Fibroblast of pulmonary artery (primary cell): ENCODE measurements at regions not wholly inside any gene's neighbourhood (a gene's known extent, or its start where the extent isn't known, plus 50 kb on each side); places are given as distances from the start of the nearest gene placed in this dataset.

Experiments used
- DNase-seq: peaks from one replicate; pipeline ENCODE4 v3.0.0-alpha.2; 2010; ENCODE audit warnings: low read depth
- H3K4me3 ChIP-seq: replicated peaks from 2 replicates; pipeline ENCODE4 v1.5.1; 2011; ENCODE audit warnings: low read depth, mild to moderate bottlenecking, control low read depth, low read length, moderate library complexity
- CTCF ChIP-seq: IDR thresholded peaks from 2 replicates; pipeline ENCODE4 v1.5.1; 2011; ENCODE audit warnings: mild to moderate bottlenecking, control low read depth, low read length, inconsistent platforms; ENCODE audit errors: missing control alignments

DNA sequence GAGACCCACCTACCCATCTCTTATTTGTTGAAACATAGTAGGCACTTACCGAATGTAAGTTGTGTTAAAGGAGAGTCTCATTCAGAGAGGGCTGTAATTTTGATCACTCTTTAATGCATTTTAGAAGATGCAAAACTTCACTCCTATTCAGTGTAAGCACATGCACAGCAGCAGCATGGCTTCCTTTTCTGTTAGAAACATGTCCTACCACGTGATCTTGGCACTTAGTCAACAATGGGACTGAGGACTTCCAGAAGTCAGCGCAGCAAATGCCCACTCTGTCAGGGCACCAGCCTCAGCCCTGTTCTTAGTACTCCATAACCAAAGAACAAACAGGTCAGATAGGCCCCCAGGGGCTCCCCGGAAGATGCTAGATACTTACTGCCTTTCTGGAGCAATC lies 456.5 kb downstream of the METTL4 start:
- no peak overlapping the region for H3K4me3 ChIP-seq
- no peak for TF ChIP-seq CTCF
- DNase-seq: no peak

GRCh38 chr18:2121224-2121623 lies 450.1 kb downstream of the METTL4 start:
- TF ChIP-seq CTCF: no peak
- DNase-seq: no peak
- H3K4me3 ChIP-seq: no peak overlapping the region

GRCh38 chr18:2123077-2123476 lies 448.2 kb downstream of the METTL4 start:
- no peak for DNase-seq
- no peak overlapping the region for H3K4me3 ChIP-seq
- TF ChIP-seq CTCF: no peak

DNA sequence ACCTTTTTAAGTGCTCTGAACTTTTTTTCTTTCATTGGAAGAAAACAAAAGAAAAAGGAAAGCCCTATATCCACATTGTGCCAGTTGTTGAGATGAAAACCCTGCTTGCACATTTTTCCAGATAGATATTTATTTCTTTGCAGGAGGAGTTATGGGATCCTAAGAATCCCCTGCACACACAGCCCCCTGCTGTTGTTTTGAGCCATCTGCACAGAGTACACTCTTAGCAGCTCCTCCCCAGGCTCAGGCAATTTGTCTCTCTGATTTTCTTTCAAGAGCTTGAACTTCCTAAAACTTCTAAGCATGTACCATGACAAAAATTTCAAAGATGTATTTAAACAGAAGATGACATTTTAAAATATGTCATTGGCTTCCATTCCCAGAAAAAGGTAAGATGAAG lies 436.9 kb downstream of the METTL4 start:
- peak; percentile 20 for TF ChIP-seq CTCF
- DNase-seq: no peak
- H3K4me3 ChIP-seq: no peak overlapping the region

DNA sequence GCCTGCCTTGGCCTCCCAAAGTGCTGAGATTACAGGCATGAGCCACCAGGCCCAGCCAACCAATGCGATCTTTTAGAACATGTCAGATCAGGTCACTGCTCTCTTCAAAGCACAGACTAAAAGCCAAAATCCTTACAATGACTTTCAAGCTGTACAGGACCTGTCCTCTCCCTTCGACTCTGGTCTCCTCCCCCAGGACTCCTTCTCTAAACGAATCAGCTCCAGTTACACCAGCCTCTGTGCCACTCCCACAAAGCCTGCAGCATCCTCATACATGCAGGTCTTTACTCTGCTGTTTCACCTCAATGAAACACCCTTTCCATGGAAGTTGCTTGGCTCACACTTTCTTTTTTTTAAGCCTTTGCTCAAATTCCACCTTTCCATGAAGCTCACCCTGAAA lies 436.0 kb downstream of the METTL4 start:
- no peak for TF ChIP-seq CTCF
- DNase-seq: no peak

GRCh38 chr18:2138552-2138951 lies 432.8 kb downstream of the METTL4 start:
- TF ChIP-seq CTCF: no peak
- DNase-seq: no peak

More for the DNA sequence above, 436.0 kb downstream of the METTL4 start:
- H3K4me3 ChIP-seq: no peak overlapping the region

DNA sequence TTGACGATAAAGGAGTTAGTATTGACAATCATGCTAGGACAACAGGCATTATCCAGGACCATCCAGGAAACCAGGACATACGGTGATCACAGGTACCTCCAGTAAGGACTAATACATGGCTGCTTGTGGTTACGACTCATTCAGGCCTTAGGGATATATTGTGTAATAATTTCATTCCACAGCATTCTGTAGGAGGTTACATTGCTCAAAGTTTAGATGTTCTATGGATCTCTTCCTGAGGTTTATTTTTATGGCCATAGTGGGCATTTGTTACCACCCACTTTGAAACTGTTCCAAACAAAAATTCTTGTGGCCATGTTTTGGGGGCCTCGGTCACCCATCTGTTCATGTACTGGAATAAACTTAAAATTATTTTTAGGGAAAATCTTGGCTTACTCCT lies 431.6 kb downstream of the METTL4 start:
- peak; percentile 69 for DNase-seq
- no peak for TF ChIP-seq CTCF
- H3K4me3 ChIP-seq: no peak overlapping the region

More at GRCh38 chr18:2138552-2138951, 432.8 kb downstream of the METTL4 start:
- no peak overlapping the region for H3K4me3 ChIP-seq
